NCI-H748 (cell line): ENCODE measurements at regions not wholly inside any gene's neighbourhood (a gene's known extent, or its start where the extent isn't known, plus 50 kb on each side); places are given as distances from the start of the nearest gene placed in this dataset.

ENCODE experiments used
- DNase-seq: peaks from one replicate; lab custom pipeline; 2025; ENCODE audit not compliant: unreplicated experiment; lab: John Stamatoyannopoulos, UW

DNA sequence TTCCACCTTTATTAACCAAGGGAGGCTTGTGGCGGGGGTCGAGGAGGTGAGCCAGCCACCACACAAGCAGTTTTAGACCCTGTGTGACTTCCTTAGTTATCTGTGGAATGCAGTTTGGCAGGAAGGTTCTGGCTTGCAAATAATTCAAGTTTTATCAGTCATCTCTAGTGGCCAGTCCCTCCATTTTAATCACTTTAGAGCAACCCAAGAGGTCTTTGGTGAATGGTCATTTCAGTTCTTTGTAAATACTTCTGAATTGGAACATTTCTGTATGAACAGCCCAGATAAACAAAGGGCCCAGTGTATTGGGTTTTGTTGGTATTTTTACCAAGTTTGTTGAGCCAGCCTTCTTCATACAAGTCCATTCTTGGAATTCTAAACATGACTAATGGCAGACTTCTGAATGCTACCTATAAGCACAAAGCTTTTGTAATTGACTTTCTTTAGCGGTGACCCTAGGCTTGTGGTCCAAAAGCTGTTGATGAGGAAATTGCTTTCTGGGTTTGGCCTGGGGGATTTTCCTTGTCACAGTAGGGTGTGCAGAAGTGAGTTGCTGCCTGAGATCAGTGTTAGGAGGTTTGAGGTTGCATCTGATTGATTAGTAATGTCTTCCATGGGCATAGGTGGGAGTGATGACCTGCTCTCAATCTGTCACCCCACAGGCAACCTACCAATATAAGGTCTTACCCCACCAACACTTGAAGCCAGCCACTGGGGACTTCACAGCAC lies 193.3 kb upstream of the TOPAZ1 start:
- DNase-seq, result no peak

DNA sequence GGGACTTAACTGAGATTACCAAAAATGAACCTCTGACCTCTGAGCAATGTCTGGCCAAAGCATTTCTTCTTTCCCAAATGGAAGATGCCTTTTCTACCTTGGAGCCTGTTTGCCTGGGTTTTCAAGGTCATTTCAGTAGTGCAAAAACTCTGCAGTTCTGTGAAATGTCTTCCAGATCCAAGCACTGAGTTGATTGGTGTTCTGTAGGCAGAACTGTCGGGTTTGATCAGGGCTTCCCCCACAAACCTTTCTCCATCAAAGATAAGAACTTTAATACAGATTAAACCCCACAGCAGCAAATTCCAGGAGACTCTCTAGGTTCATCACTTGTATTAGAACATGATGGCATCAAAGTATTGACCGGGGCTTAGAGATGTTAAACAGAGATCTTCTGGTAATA lies 192.7 kb upstream of the TOPAZ1 start:
- no peak for DNase-seq

DNA sequence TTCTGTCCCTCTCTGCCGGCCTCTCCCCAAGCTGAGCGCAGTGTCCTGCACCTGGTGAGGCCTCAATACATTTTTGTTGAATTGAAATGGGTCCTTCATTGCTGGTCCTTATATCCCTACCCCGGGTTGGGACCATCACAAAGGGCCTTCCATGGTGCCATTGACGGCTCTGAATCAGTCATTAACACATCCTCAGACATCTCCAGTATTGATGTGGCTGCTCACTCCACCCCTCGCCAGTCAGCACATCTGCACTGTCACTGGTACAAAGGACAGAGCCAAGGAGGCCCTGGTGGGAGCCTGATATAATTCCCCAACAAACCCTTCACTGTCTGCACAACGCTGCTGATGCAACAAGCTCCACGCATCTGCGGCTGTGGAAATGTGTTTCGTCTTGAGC lies 191.6 kb upstream of the TOPAZ1 start:
- no peak for DNase-seq

DNA sequence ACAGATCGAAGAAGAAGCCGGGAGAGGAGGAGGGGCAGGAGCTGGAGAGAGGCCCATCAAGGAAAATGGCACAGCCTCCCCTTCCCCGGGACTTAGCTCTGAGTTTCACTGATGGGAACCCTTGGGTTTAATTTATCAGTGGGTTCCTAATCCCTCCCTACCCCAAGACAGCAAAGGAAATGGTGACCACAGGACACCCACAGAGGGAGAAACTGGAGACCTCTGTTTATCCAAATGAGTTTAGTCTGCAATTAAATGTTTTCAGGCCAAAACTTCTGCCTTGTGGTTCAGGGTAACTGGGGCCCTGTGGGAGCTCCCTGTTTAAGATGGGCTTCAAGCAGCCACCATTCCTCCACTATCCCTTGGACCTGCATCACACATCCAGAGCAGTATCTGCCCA lies 190.8 kb upstream of the TOPAZ1 start:
- DNase-seq, result no peak

GRCh38 chr3:44055951-44056350 lies 185.7 kb upstream of the TOPAZ1 start:
- no peak for DNase-seq

- no peak for DNase-seq
These were observed 185.0 kb upstream of the TOPAZ1 start for GRCh38 chr3:44056446-44057240.

DNA sequence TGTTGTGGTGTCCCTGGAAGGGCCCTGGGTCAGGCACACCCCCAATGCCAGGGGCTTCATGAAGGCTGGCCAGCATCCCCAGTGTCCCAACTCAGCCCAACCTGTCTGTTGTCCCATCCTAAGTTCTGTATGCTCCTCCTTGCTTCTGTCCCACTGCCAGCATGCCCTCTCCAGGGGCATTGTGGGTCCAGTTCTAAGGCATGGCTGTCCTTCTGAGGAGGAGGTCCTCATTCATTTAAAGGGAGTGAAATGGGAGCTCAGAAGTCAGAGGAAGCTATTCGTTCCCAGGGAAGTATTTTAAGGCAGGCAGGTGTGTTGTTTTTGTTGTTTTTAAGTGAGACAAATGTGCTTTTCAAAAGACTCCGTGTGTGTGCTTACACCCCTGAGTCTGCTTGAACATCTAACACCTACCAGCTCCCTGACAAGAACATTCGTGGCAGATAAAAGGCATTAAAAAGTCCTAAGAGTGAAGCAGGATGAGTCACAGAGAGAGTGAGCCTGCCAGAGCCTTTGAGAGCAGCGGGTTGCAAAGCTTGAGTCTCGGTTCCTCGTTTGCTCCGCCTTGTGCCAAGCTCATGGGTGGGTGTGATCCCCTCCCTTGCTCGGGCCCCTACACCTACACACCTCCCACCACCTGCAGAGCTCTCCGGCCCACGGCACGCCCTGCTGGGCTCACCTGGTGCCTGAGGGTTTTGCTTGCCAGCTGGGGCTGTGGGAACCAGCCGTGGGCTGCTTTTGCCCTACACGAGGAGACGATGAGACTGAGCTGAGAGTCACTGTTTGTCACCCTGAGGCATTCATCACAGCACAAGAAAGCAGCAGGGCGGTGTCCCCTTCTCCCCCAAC lies 183.4 kb upstream of the TOPAZ1 start:
- no peak for DNase-seq

DNA sequence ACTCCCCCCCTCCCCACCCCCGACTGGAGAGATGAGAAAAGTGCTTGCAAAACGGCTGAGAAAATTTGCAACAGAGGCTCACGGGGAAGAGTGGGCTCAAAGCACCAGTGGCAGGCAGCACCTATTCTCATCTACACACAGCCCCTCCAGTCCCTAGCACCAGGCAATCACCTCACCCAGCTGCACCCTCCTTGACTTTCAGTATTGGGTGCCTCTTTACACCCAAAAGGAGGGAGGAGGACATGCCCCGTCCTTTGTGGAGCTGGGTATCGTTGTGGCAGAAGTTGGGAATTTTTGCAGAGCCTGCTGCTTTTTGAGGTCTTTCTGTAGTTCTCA lies 182.8 kb upstream of the TOPAZ1 start:
- no peak for DNase-seq

DNA sequence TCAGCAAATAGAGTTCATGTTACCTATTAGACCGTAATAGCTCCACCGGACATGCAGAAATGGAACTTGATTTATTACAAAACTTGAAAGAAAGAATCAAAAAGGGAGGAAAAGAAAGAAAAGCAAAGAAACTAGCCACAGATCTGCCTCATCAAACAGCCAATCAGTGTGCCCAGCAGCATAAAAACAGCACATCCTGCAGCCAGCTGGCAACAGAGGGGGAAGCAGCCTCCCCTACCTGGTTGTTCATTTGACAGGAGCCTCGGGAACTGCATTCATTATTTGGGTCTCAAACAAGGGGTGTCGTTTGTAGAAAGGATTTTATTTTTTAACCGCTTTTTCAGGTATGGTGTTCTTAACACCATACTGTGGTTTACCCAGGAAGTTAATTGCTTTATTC lies 181.5 kb upstream of the TOPAZ1 start:
- no peak for DNase-seq

DNA sequence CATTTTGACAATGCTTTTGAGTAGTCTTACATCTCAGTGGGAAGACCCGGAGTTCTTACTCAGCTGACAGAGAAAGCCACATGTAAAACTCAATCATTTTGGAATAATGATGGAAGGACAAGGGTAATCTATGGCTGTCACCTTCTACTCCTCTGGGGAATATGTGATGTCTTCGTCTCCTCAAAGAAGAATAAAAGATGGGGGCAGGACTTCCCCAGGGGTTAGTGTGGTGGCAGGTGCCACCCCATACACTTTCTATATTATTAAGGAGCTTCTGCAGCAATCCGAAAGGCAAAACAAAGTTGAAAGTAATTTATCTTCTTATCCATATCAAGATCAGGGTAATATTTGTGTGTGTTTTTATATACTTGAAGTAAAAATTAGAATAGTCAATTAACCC lies 180.4 kb upstream of the TOPAZ1 start:
- no peak for DNase-seq

GRCh38 chr3:44061961-44062360 lies 179.7 kb upstream of the TOPAZ1 start:
- no peak for DNase-seq

- peak; percentile 9 for DNase-seq
These were observed 176.2 kb upstream of the TOPAZ1 start for GRCh38 chr3:44065311-44066094.

- DNase-seq, result no peak
These were observed 174.9 kb upstream of the TOPAZ1 start for GRCh38 chr3:44066806-44067205.

- no peak for DNase-seq
These were observed 174.3 kb upstream of the TOPAZ1 start for GRCh38 chr3:44067431-44067830.

DNA sequence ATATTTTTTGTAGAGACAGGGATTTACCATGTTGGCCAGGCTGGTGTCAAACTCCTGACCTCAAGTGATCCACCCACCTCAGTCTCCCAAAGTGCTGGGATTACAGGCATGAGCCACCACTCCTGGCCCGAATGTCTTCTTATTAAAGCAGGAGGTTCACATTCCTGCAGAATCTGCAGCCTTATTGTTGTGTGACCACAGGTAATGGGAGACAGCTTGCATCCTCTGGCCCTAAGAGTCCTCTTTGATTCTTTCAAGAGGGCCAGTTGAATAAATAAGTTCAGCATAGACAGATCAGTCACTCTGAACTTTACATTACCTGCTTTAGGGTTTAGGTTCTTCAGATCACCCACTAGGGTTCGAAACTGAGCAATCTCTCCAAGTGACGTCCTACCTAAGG lies 172.9 kb upstream of the TOPAZ1 start:
- DNase-seq, result no peak

GRCh38 chr3:44069276-44069675 lies 172.4 kb upstream of the TOPAZ1 start:
- no peak for DNase-seq

DNA sequence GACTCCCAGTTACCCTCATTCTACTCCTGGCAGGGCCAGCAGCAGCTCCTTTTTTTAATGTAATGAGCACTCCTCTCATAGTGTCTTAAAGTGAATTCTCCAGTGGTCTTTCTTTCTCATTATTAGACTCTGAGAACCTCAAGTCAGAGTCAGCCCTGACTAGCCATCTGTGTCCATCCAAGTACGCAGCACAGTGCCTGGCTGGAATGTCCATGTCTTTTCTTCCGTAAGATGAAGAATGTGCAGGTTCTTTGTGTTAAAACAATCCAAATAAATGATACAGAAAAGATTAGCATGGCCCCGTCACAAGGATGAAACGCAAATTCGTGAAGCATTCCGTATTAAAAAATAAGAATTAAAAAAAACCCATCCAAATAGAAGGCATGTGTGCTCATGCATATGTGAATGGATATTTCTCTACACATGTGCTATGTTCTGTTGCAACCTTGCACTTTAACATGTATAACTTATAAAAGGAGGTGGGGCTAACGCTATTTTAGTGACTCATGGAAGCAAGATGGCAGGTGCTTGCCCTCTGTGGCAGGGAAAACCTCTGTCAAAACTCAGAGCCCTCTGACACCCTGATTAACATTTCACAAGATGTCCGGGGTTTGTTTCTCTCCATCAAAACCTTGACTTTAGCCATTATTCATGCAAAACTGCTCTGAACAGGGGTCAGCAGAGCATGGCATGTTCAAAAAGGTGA lies 170.7 kb upstream of the TOPAZ1 start:
- no peak for DNase-seq

- DNase-seq, result no peak
These were observed 168.8 kb upstream of the TOPAZ1 start for GRCh38 chr3:44072601-44073540.

- no peak for DNase-seq
These were observed 167.5 kb upstream of the TOPAZ1 start for GRCh38 chr3:44074181-44074580.
